ENCODE measurements at regions not wholly inside any gene's neighbourhood (a gene's known extent, or its start where the extent isn't known, plus 50 kb on each side); places are given as distances from the start of the nearest gene placed in this dataset.

DNA sequence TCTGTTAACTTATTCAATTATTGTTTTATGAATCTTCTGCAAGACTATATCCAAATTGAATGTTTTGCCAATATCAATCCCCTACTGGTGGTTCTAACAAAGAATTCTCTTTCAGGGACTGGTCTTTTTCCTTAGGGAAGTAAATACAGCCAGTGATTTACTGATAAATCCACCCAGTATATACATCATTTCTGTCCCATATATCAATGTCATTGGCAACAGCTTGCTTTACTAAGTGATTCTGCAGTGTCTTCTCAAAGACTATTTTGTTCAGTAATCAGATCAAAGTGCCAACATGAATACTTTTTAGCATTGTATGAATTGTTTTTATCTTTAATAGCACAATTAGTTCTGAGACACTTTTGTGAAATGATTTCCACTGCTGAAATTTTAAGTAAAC is 114.0 kb upstream of the OBI1 start (continued):
- TF ChIP-seq CHD7 (IDR thresholded peaks at IDR 0.05; ENCODE audit: insufficient replicate concordance, low read length) = no peak
- no peak for TF ChIP-seq SIRT6 (IDR thresholded peaks at IDR 0.05; ENCODE audit: low read length)
- no peak for TF ChIP-seq POLR2AphosphoS5 (IDR thresholded peaks at IDR 0.05; ENCODE audit: low read depth, low read length)
- no peak for TF ChIP-seq CHD2 (IDR thresholded peaks at IDR 0.05; ENCODE audit: low read length)
- no peak for TF ChIP-seq FOSL1 (IDR thresholded peaks at IDR 0.05; ENCODE audit: insufficient read depth, low read depth, low read length)
- TF ChIP-seq ATF3 (IDR thresholded peaks at IDR 0.05; ENCODE audit: insufficient read depth, low read depth, low read length) = no peak
- TF ChIP-seq EGR1 (IDR thresholded peaks at IDR 0.05; ENCODE audit: borderline replicate concordance, low read depth, low read length) = no peak

All from H1 (cell line).